ENCODE measurements at regions not wholly inside any gene's neighbourhood (a gene's known extent, or its start where the extent isn't known, plus 50 kb on each side); places are given as distances from the start of the nearest gene placed in this dataset.

DNA sequence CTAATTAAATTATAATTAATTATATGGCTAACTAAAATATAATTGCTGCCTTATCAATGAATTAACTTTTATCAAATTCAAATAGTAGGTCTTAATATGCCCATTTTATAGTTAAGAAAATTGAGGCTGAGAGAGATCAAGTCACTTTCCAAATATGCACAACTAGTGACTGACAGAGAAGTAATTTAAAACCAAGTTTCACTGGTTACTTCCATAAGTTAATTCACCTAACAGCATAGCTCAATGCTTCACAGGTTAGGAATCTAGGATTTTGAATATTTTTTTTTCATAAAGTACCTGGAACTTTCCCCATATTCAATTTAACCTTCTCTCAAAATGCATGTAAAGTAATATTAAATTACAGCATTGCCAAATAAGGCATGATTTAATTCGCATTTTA is 134.4 kb upstream of the VEGFC start:
- H3K4me1 ChIP-seq (ENCODE audit: control insufficient read depth, insufficient read depth, low read length), result no peaks in the 10 kb centered on the region
- no CpG with 5 or more reads among the region's 1 CpG for WGBS (ENCODE audit: insufficient coverage)
- H3K27me3 ChIP-seq (ENCODE audit: control insufficient read depth, insufficient read depth, low read length), result no peaks in the 10 kb centered on the region
- Mint-ChIP-seq H3K9me3 (peaks cover 2 to 5% of the 10 kb centered on the region in 2 donors), H3K27me3 (ENCODE audit: low read depth in 2 of 2) (no peaks in the 10 kb centered on the region), H3K4me3 (no peak overlapping the region), H3K36me3 (no peaks in the 10 kb centered on the region), H3K27ac (no peak overlapping the region), H3K4me1 (no peaks in the 10 kb centered on the region)
- no peaks in the 10 kb centered on the region for H3K36me3 ChIP-seq (ENCODE audit: control insufficient read depth, insufficient read depth, low read length)
- no peak overlapping the region for H3K4me3 ChIP-seq (ENCODE audit: low read length)
- intact Hi-C loops (cut with micrococcal nuclease), result no loop called here
- TF ChIP-seq, protein P1, sequence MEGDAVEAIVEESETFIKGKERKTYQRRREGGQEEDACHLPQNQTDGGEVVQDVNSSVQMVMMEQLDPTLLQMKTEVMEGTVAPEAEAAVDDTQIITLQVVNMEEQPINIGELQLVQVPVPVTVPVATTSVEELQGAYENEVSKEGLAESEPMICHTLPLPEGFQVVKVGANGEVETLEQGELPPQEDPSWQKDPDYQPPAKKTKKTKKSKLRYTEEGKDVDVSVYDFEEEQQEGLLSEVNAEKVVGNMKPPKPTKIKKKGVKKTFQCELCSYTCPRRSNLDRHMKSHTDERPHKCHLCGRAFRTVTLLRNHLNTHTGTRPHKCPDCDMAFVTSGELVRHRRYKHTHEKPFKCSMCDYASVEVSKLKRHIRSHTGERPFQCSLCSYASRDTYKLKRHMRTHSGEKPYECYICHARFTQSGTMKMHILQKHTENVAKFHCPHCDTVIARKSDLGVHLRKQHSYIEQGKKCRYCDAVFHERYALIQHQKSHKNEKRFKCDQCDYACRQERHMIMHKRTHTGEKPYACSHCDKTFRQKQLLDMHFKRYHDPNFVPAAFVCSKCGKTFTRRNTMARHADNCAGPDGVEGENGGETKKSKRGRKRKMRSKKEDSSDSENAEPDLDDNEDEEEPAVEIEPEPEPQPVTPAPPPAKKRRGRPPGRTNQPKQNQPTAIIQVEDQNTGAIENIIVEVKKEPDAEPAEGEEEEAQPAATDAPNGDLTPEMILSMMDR (IDR thresholded peaks at IDR 0.05), result no peak
- H3K27ac ChIP-seq (ENCODE audit: low read length), result no peak overlapping the region
- no peaks in the 10 kb centered on the region for H3K9me3 ChIP-seq (ENCODE audit: control insufficient read depth, insufficient read depth, low read length)
- DNase-seq (no peak), ATAC-seq (no peak)

DNA sequence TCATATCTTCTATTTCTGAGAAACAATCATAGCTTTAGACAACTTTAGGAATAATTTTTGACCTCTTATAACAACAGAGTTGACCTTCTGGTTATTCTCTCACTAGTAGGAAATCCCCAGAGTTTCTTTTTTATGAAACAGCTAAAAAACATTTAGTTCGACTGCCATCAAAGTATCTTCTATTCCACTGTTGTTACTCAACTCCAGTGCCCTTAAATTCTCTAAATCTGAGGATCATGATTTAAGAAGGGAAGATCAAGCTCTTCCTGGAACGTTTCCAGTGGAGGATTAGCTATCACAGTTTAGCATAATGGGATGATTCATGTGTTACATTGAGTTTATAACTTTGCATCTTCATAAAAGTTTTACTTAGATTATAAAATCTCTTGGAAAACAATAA is 134.9 kb upstream of the VEGFC start:
- Mint-ChIP-seq H3K4me3 (no peak overlapping the region), H3K9me3 (peaks cover 2 to 5% of the 10 kb centered on the region in 2 donors), H3K4me1 (no peaks in the 10 kb centered on the region), H3K27ac (no peak overlapping the region), H3K27me3 (ENCODE audit: low read depth in 2 of 2) (no peaks in the 10 kb centered on the region), H3K36me3 (no peaks in the 10 kb centered on the region)
- Histone ChIP-seq H3K4me3 (ENCODE audit: low read length) (no peak overlapping the region), H3K4me1 (ENCODE audit: control insufficient read depth, insufficient read depth, low read length) (no peaks in the 10 kb centered on the region), H3K27me3 (ENCODE audit: control insufficient read depth, insufficient read depth, low read length) (no peaks in the 10 kb centered on the region), H3K36me3 (ENCODE audit: control insufficient read depth, insufficient read depth, low read length) (no peaks in the 10 kb centered on the region), H3K27ac (ENCODE audit: low read length) (no peak overlapping the region), H3K9me3 (ENCODE audit: control insufficient read depth, insufficient read depth, low read length) (no peaks in the 10 kb centered on the region)
- ATAC-seq, result no peak
- no peak for DNase-seq
- WGBS (ENCODE audit: insufficient coverage), result 100% methylated on average over 1 of the region's 2 CpGs
- intact Hi-C loops (cut with micrococcal nuclease), result no loop called here
- TF ChIP-seq, protein P1 (IDR thresholded peaks at IDR 0.05), result no peak

DNA sequence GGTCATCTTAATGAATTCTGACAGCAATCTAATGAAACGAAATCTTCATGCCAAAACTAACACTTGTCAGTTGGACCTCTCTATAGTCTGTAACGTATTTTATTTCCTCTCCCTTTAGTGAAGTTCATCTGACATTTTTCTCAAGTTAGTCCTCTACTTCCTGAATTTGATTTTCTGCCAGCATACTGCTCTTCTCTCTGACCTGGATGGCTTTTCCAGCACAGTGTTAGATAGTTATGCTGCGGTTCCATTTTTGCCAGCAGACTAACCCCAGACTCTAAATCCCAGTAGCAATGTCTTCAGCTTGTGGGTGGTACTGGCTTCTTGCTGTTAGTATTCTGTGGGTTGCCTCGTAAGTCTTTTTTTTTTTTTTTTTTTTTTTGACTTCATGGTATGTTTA is 146.7 kb upstream of the VEGFC start:
- TF ChIP-seq, protein P1 (IDR thresholded peaks at IDR 0.05), result no peak
- ATAC-seq, result no peak
- Histone ChIP-seq H3K27me3 (ENCODE audit: control insufficient read depth, insufficient read depth, low read length) (no peaks in the 10 kb centered on the region), H3K27ac (ENCODE audit: low read length) (no peak overlapping the region), H3K4me1 (ENCODE audit: control insufficient read depth, insufficient read depth, low read length) (no peaks in the 10 kb centered on the region), H3K36me3 (ENCODE audit: control insufficient read depth, insufficient read depth, low read length) (no peaks in the 10 kb centered on the region), H3K9me3 (ENCODE audit: control insufficient read depth, insufficient read depth, low read length) (no peaks in the 10 kb centered on the region), H3K4me3 (ENCODE audit: low read length) (no peak overlapping the region)
- H3K9me3 Mint-ChIP-seq, result peaks cover 7 to 26% of the 10 kb centered on the region in 2 donors
- no peak overlapping the region for H3K4me3 Mint-ChIP-seq
- no peaks in the 10 kb centered on the region for H3K27me3 Mint-ChIP-seq (ENCODE audit: low read depth in 2 of 2)
- no peaks in the 10 kb centered on the region for H3K4me1 Mint-ChIP-seq
- WGBS (ENCODE audit: insufficient coverage), result 49% methylated on average over 3 of the region's 4 CpGs
- H3K27ac Mint-ChIP-seq, result no peak overlapping the region
- H3K36me3 Mint-ChIP-seq, result peaks cover 10% of the 10 kb centered on the region
- intact Hi-C loops (cut with micrococcal nuclease), result no loop called here
- DNase-seq, result no peak

DNA sequence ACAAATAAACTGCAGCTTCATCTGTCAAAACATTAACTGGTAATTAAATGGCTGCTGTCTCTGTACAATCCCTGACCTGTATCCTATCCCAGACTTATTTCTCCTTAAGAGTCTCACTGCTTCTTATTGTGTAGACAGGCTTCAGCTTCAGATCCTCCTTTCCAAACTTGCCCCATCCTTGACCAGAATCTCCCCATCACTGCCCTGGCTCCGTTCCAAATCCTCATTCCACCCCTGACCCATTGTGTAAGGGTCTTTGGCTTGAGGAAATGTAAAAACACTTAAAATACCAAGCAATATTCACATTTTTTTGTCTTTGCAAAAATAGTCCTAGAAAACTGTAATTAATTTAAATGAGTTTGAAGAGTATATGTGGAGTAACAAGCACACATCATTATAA is 152.6 kb upstream of the VEGFC start:
- no CpG with 5 or more reads among the region's 1 CpG for WGBS (ENCODE audit: insufficient coverage)
- H3K9me3 Mint-ChIP-seq, result peaks cover 10 to 15% of the 10 kb centered on the region in 2 donors

More for the DNA sequence above, 152.6 kb upstream of the VEGFC start:
- H3K36me3 ChIP-seq (ENCODE audit: control insufficient read depth, insufficient read depth, low read length), result no peaks in the 10 kb centered on the region
- H3K27ac Mint-ChIP-seq, result no peak overlapping the region
- intact Hi-C loops (cut with micrococcal nuclease), result no loop called here
- TF ChIP-seq, protein P1 (IDR thresholded peaks at IDR 0.05), result no peak
- peaks cover 10% of the 10 kb centered on the region for H3K36me3 Mint-ChIP-seq
- no peaks in the 10 kb centered on the region for H3K27me3 ChIP-seq (ENCODE audit: control insufficient read depth, insufficient read depth, low read length)
- H3K4me1 Mint-ChIP-seq, result no peaks in the 10 kb centered on the region
- ATAC-seq, result no peak
- H3K27me3 Mint-ChIP-seq (ENCODE audit: low read depth in 2 of 2), result no peaks in the 10 kb centered on the region
- H3K4me1 ChIP-seq (ENCODE audit: control insufficient read depth, insufficient read depth, low read length), result no peaks in the 10 kb centered on the region
- no peak overlapping the region for H3K4me3 ChIP-seq (ENCODE audit: low read length)
- DNase-seq, result no peak
- H3K9me3 ChIP-seq (ENCODE audit: control insufficient read depth, insufficient read depth, low read length), result no peaks in the 10 kb centered on the region
- H3K4me3 Mint-ChIP-seq, result no peak overlapping the region
- H3K27ac ChIP-seq (ENCODE audit: low read length), result no peak overlapping the region

Data from natural killer cell (primary cell).